Keratinocyte (primary cell): ENCODE measurements at regions not wholly inside any gene's neighbourhood (a gene's known extent, or its start where the extent isn't known, plus 50 kb on each side); places are given as distances from the start of the nearest gene placed in this dataset.

Source experiments
- DNase-seq: peaks from one replicate; pipeline ENCODE4 v3.0.0-alpha.2; 2011; ENCODE audit warnings: low read depth, missing footprints, low spot score
- FAIRE-seq: peaks from 2 replicates; lab custom pipeline; 2011; peaks lifted over from hg19 to GRCh38; lab: Jason Lieb, UNC
- H2AFZ ChIP-seq: 2 replicates; pipeline ENCODE4 v1.6.0; 2012; ENCODE audit warnings: low read length, control low read depth, inconsistent platforms; ENCODE audit not compliant: control insufficient read depth
- H3K27ac ChIP-seq: 2 replicates; pipeline ENCODE4 v1.5.1; 2011; ENCODE audit warnings: low read length; ENCODE audit not compliant: control insufficient read depth, insufficient read depth
- H3K27me3 ChIP-seq: 3 replicates; pipeline ENCODE4 v1.6.0; 2011; ENCODE audit warnings: low read length; ENCODE audit not compliant: control insufficient read depth, insufficient read depth; ENCODE audit errors: extremely low read depth
- H3K36me3 ChIP-seq, 2 experiments: 2 replicates in 1 of 2; 3 replicates in 1 of 2; pipeline ENCODE4 v1.5.1; 2011; ENCODE audit warnings: low read length in 2 of 2, mild to moderate bottlenecking in 1 of 2; ENCODE audit not compliant: control insufficient read depth in 2 of 2, insufficient read depth in 2 of 2; ENCODE audit errors: extremely low read depth in 1 of 2
- H3K4me1 ChIP-seq: 3 replicates; pipeline ENCODE4 v1.5.1; 2011; ENCODE audit warnings: low read length; ENCODE audit not compliant: control insufficient read depth, insufficient read depth; ENCODE audit errors: extremely low read depth
- H3K4me2 ChIP-seq: 3 replicates; pipeline ENCODE4 v1.6.0; 2011; ENCODE audit warnings: low read depth, low read length; ENCODE audit not compliant: control insufficient read depth, insufficient read depth; ENCODE audit errors: extremely low read depth
- H3K4me3 ChIP-seq, 3 experiments: fragments of 200-600 bp in 1 of 3; sonication (generic) in 1 of 3; 2 replicates in 2 of 3; 3 replicates in 1 of 3; pipeline ENCODE4 v1.5.1; 2011 to 2016; ENCODE audit warnings: low read length in 3 of 3, mild to moderate bottlenecking in 3 of 3, control low read depth in 2 of 3, inconsistent platforms in 1 of 3, low read depth in 1 of 3, mixed read lengths in 1 of 3, mixed run types in 1 of 3, moderate library complexity in 1 of 3; ENCODE audit not compliant: control insufficient read depth in 2 of 3, insufficient read depth in 2 of 3; ENCODE audit errors: extremely low read depth in 1 of 3
- H3K79me2 ChIP-seq: 2 replicates; pipeline ENCODE4 v1.6.0; 2012; ENCODE audit warnings: low read length; ENCODE audit not compliant: control insufficient read depth, insufficient read depth
- H3K9ac ChIP-seq: 3 replicates; pipeline ENCODE4 v1.6.0; 2011; ENCODE audit warnings: low read length; ENCODE audit not compliant: control insufficient read depth, insufficient read depth; ENCODE audit errors: extremely low read depth
- H3K9me1 ChIP-seq: 3 replicates; pipeline ENCODE4 v1.6.0; 2011; ENCODE audit warnings: low read length; ENCODE audit not compliant: control insufficient read depth, insufficient read depth; ENCODE audit errors: extremely low read depth
- H3K9me3 ChIP-seq: 2 replicates; pipeline ENCODE4 v1.5.1; 2012; ENCODE audit warnings: low read depth, low read length; ENCODE audit not compliant: control insufficient read depth
- H4K20me1 ChIP-seq: 3 replicates; pipeline ENCODE4 v1.6.0; 2011; ENCODE audit warnings: low read length; ENCODE audit not compliant: control insufficient read depth, insufficient read depth; ENCODE audit errors: extremely low read depth
- EZH2 ChIP-seq: IDR thresholded peaks from one replicate; pipeline ENCODE4 v1.6.1; 2012; ENCODE audit warnings: inconsistent platforms, mild to moderate bottlenecking, low read length, moderate library complexity
- dilution Hi-C: fragments of 300-500 bp; cut with MboI; formaldehyde crosslinking; loops from one replicate; pipeline ENCODE4 v1.7.0; 2020; ENCODE audit warnings: low sequenced_read_pairs; ENCODE audit not compliant: extremely low pct_ligation_motif_present
- TF ChIP-seq, protein P1 (sequence below), 3 experiments: IDR thresholded peaks in 1 of 3; conservative IDR thresholded peaks in 1 of 3; optimal IDR thresholded peaks in 1 of 3; 2 replicates in 2 of 3; 3 replicates in 1 of 3; pipeline versions ENCODE3 to v1.5.1; 2011; ENCODE audit warnings: low read length in 3 of 3, mild to moderate bottlenecking in 3 of 3, moderate library complexity in 2 of 3, control low read depth in 1 of 3, inconsistent platforms in 1 of 3; ENCODE audit not compliant: insufficient read depth in 2 of 3; ENCODE audit errors: extremely low read depth in 1 of 3

DNA sequence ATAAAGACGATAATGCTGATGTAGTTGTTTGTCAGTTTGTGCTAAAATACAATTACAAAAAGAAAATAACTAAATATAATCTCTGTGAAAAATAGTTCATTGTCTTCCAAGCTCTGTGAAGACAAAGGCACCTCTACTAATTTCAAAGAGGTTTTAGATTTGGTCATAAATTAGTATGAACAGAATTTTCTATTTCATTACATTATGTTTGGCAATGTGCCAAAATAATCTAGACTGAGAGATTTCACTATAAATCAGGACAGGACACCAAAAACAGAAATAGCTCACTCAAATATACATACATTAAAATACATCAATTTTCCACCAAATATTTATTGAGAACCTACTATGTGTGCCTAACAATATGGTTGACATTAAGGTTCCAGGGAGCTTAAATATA is 264.9 kb upstream of the CCDC54 start:
- H3K4me3 ChIP-seq, result no peak overlapping the region
- no peak for FAIRE-seq
- no peaks in the 10 kb centered on the region for H3K4me1 ChIP-seq
- dilution Hi-C loops, result no loop called here
- no peaks in the 10 kb centered on the region for H3K27me3 ChIP-seq
- no peaks in the 10 kb centered on the region for H3K36me3 ChIP-seq
- no peak overlapping the region for H3K9ac ChIP-seq
- no peak overlapping the region for H3K4me2 ChIP-seq
- no peak overlapping the region for H2AFZ ChIP-seq
- H4K20me1 ChIP-seq, result no peaks in the 10 kb centered on the region
- TF ChIP-seq, protein P1, sequence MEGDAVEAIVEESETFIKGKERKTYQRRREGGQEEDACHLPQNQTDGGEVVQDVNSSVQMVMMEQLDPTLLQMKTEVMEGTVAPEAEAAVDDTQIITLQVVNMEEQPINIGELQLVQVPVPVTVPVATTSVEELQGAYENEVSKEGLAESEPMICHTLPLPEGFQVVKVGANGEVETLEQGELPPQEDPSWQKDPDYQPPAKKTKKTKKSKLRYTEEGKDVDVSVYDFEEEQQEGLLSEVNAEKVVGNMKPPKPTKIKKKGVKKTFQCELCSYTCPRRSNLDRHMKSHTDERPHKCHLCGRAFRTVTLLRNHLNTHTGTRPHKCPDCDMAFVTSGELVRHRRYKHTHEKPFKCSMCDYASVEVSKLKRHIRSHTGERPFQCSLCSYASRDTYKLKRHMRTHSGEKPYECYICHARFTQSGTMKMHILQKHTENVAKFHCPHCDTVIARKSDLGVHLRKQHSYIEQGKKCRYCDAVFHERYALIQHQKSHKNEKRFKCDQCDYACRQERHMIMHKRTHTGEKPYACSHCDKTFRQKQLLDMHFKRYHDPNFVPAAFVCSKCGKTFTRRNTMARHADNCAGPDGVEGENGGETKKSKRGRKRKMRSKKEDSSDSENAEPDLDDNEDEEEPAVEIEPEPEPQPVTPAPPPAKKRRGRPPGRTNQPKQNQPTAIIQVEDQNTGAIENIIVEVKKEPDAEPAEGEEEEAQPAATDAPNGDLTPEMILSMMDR (optimal IDR thresholded peaks at IDR 0.05 in 1 of 3, IDR thresholded peaks at IDR 0.05 in 1 of 3, conservative IDR thresholded peaks at IDR 0.05 in 1 of 3; ENCODE audit: extremely low read depth in 1 of 3, insufficient read depth in 2 of 3, low read length in 3 of 3), result no peak
- no peak for TF ChIP-seq EZH2
- H3K9me3 ChIP-seq, result no peaks in the 10 kb centered on the region
- no peaks in the 10 kb centered on the region for H3K9me1 ChIP-seq
- no peak overlapping the region for H3K27ac ChIP-seq
- no peak for DNase-seq
- no peaks in the 10 kb centered on the region for H3K79me2 ChIP-seq

DNA sequence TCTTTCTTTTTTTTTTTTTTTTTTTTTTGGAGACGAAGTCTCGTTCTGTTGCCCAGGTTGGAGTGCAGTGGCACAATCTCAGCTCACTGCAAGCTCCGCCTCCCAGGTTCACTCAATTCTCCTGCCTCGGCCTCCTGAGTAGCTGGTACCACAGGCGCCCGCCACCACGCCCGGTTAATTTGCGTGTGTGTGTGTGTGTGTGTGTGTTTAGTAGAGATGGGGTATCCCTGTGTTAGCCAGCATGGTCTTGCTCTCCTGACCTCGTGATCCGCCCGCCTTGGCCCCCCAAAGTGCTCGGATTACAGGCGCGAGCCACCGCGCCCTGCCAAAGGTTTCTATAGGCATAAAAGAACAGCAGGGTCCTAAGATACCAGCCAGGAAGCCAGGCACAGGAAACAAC is 261.0 kb upstream of the CCDC54 start:
- no peaks in the 10 kb centered on the region for H3K9me1 ChIP-seq
- H3K36me3 ChIP-seq, result no peaks in the 10 kb centered on the region
- no peak overlapping the region for H2AFZ ChIP-seq
- no peak overlapping the region for H3K4me2 ChIP-seq
- no peaks in the 10 kb centered on the region for H4K20me1 ChIP-seq
- no peak overlapping the region for H3K27ac ChIP-seq
- FAIRE-seq, result no peak
- H3K9me3 ChIP-seq, result no peaks in the 10 kb centered on the region
- H3K4me3 ChIP-seq, result no peak overlapping the region
- H3K4me1 ChIP-seq, result no peaks in the 10 kb centered on the region
- H3K9ac ChIP-seq, result no peak overlapping the region
- H3K79me2 ChIP-seq, result no peaks in the 10 kb centered on the region
- no peaks in the 10 kb centered on the region for H3K27me3 ChIP-seq
- TF ChIP-seq, protein P1 (optimal IDR thresholded peaks at IDR 0.05 in 1 of 3, IDR thresholded peaks at IDR 0.05 in 1 of 3, conservative IDR thresholded peaks at IDR 0.05 in 1 of 3; ENCODE audit: extremely low read depth in 1 of 3, insufficient read depth in 2 of 3, low read length in 3 of 3), result no peak
- no peak for TF ChIP-seq EZH2
- dilution Hi-C loops, result no loop called here
- DNase-seq, result no peak
